ENCODE measurements at regions not wholly inside any gene's neighbourhood (a gene's known extent, or its start where the extent isn't known, plus 50 kb on each side); places are given as distances from the start of the nearest gene placed in this dataset.

DNA sequence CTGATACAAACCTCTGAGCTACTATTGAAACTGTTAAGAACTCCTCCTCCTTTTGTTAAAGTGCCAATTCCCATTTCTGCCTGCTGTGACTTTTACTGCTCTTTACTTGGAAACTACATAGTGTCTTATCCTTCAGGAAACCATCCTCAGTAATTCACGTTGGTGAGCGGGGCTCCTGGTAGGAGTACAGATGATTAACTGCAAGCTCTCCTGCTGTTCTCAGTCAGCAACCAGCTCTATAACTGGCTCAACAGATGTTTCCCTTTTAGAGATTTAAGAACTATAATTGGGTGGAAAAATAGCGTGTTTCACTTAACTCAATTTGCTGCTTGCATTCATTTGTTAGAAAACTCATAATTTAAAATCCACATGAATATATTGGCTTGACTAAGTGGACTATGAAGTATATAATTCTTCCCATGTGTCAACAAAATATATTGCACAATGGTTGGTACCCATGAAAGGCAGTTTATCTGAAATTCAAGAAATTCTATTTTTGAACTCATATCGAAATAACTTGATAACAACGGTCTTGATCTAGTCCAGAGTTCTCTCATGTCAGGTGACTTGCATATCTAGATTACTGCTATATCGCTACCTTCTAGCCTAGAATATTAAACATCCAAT, 574.0 kb downstream of the KCNT2 start:
- TF ChIP-seq, protein P1, sequence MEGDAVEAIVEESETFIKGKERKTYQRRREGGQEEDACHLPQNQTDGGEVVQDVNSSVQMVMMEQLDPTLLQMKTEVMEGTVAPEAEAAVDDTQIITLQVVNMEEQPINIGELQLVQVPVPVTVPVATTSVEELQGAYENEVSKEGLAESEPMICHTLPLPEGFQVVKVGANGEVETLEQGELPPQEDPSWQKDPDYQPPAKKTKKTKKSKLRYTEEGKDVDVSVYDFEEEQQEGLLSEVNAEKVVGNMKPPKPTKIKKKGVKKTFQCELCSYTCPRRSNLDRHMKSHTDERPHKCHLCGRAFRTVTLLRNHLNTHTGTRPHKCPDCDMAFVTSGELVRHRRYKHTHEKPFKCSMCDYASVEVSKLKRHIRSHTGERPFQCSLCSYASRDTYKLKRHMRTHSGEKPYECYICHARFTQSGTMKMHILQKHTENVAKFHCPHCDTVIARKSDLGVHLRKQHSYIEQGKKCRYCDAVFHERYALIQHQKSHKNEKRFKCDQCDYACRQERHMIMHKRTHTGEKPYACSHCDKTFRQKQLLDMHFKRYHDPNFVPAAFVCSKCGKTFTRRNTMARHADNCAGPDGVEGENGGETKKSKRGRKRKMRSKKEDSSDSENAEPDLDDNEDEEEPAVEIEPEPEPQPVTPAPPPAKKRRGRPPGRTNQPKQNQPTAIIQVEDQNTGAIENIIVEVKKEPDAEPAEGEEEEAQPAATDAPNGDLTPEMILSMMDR (IDR thresholded peaks at IDR 0.05; ENCODE audit: poor library complexity) = no peak
- no peak for TF ChIP-seq EZH2phosphoT487 (IDR thresholded peaks at IDR 0.05; ENCODE audit: low read depth, severe bottlenecking, unreplicated experiment)
- no peak for TF ChIP-seq EZH2 (IDR thresholded peaks at IDR 0.05; ENCODE audit: borderline replicate concordance)
